ENCODE measurements at regions not wholly inside any gene's neighbourhood (a gene's known extent, or its start where the extent isn't known, plus 50 kb on each side); places are given as distances from the start of the nearest gene placed in this dataset.
A peak's percentile ranks its signal among the peaks of the same experiment; 100 is the strongest.
"Not testable (repeated sequence)": the region's sequence is repeated elsewhere in the genome, so short reads cannot be mapped to it uniquely, and the experiment has no call there.

DNA sequence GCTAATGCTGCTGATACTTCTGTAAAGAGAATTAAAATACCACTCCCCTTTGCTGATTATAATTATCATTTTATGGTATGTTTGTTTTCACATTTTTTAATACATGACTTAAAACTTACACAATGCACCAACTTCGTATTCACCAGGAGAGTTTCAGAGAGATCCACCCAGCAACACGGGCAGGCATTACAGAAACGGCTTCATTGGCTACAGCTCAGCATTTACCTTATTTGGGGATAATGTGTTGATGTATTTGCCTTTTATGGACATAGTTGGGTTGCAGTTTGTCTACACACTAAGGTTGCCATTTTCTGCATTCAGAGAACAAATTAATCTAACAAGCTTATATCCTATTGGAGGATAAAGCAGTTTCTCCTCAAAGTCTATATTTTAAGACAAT lies 423.6 kb downstream of the PRDM9 start (continued):
- TF ChIP-seq, protein P1, sequence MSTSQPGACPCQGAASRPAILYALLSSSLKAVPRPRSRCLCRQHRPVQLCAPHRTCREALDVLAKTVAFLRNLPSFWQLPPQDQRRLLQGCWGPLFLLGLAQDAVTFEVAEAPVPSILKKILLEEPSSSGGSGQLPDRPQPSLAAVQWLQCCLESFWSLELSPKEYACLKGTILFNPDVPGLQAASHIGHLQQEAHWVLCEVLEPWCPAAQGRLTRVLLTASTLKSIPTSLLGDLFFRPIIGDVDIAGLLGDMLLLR (CRISPR knock-in tag; IDR thresholded peaks at IDR 0.05): no peak

DNA sequence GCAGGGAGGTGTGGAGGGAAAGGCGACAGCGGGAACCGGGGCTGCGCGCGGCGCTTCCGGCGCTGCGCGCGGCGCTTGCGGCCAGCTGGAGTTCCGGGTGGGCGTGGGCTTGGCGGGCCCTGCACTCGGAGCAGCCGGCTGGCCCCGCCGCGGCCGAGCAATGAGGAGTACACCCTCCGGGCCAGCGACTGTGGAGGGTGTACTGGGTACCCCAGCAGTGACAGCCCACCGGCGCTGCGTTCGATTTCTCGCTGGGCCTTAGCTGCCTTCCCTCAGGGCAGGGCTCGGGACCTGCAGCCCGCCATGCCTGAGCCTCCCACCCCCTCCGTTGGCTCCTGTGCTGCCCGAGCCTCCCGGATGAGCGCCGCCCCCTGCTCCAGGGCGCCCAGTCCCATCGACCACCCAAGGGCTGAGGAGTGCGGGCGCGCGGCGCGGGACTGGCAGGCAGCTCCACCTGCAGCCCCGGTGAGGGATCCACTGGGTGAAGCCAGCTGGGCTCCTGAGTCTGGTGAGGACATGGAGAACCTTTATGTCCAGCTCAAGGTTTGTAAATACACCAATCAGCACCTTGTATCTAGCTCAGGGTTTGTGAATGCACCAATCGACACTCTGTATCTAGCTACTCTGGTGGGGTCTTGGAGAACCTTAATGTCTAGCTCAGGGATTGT lies 444.0 kb downstream of the PRDM9 start:
- POLR2A ChIA-PET; CTCF ChIA-PET (ENCODE audit: low intra/inter-chr PET ratio, low total read pairs); H2AFZ ChIP-seq (ENCODE audit: low read length); H3K4me2 ChIP-seq (ENCODE audit: low read depth, low read length); DNase-seq (ENCODE audit: low spot score); H3K27ac ChIP-seq (ENCODE audit: extremely low read length, insufficient read depth, low read length); BruUV-seq (replicated peaks); in situ Hi-C loops (cut with HindIII; ENCODE audit: extremely low pct_ligation_motif_present, low pct_unique_long_range_greater_than_20kb); FAIRE-seq; ATAC-seq; H3K27me3 ChIP-seq (ENCODE audit: control insufficient read depth in 1 of 2, insufficient read depth in 2 of 2, low read length in 2 of 2); H3K36me3 ChIP-seq (replicated peaks in 1 of 2; ENCODE audit: control insufficient read depth in 1 of 2, insufficient read depth in 2 of 2, low read length in 2 of 2); H3K79me2 ChIP-seq (ENCODE audit: insufficient read depth, low read length); H3K4me1 ChIP-seq (ENCODE audit: insufficient read depth, low read length); H3K9ac ChIP-seq (ENCODE audit: insufficient read depth, low read depth, low read length); H4K20me1 ChIP-seq (ENCODE audit: insufficient read depth, low read length); intact Hi-C loops (cut with micrococcal nuclease; ENCODE audit: unreplicated experiment); H3K4me3 ChIP-seq (replicated peaks in 1 of 3; ENCODE audit: insufficient read depth in 1 of 3, low read depth in 2 of 3, low read length in 3 of 3): not testable (repeated sequence)
- H3K9me3 ChIP-seq (ENCODE audit: low read length): peaks cover 48% of the 10 kb centered on the region
- 93% methylated on average over 22 of the region's 47 CpGs for WGBS (ENCODE audit: low lambda C conversion rate)

DNA sequence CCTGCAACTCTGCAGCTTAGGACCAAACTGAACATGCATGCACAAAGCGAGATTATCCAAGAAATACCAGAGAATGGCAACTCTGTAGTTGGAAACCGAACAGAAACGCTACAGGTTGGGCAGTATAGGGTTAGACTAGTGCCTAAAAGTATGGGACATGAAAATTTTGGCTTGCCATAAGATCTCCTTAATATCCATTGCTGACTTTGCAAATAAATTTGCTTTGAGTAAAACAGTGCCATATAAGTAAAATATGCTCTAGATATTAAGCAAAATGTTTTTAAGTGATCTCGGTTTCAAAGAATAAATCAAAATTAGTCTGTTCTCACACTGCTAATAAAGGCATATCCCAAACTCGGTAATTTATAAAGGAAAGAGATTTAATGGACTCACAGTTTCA lies 456.0 kb downstream of the PRDM9 start:
- Histone ChIP-seq H3K4me3 (replicated peaks in 1 of 3; ENCODE audit: insufficient read depth in 1 of 3, low read depth in 2 of 3, low read length in 3 of 3) (no peak overlapping the region), H3K36me3 (replicated peaks in 1 of 2; ENCODE audit: control insufficient read depth in 1 of 2, insufficient read depth in 2 of 2, low read length in 2 of 2) (no peaks in the 10 kb centered on the region), H4K20me1 (ENCODE audit: insufficient read depth, low read length) (no peaks in the 10 kb centered on the region), H3K4me2 (ENCODE audit: low read depth, low read length) (no peak overlapping the region), H2AFZ (ENCODE audit: low read length) (no peak overlapping the region), H3K27ac (ENCODE audit: extremely low read length, insufficient read depth, low read length) (no peak overlapping the region), H3K4me1 (ENCODE audit: insufficient read depth, low read length) (no peaks in the 10 kb centered on the region), H3K9me3 (ENCODE audit: low read length) (peaks cover 69% of the 10 kb centered on the region), H3K27me3 (ENCODE audit: control insufficient read depth in 1 of 2, insufficient read depth in 2 of 2, low read length in 2 of 2) (no peaks in the 10 kb centered on the region), H3K79me2 (ENCODE audit: insufficient read depth, low read length) (no peaks in the 10 kb centered on the region), H3K9ac (ENCODE audit: insufficient read depth, low read depth, low read length) (no peak overlapping the region)
- intact Hi-C loops (cut with micrococcal nuclease; ENCODE audit: unreplicated experiment) (no loop called here), in situ Hi-C loops (cut with HindIII; ENCODE audit: extremely low pct_ligation_motif_present, low pct_unique_long_range_greater_than_20kb) (no loop called here)
- peak; percentile 63; the same call in 1 of the 2 replicates for TF ChIP-seq MAFF (IDR thresholded peaks at IDR 0.05; ENCODE audit: low read depth, low read length)
- no peak for TF ChIP-seq NR2F6 (IDR thresholded peaks at IDR 0.05)
- no peak for TF ChIP-seq NR2F6 (CRISPR knock-in tag; IDR thresholded peaks at IDR 0.05)
- peak in 1 of 2 experiments; percentile 76; a peak in 3 of 4 replicates for TF ChIP-seq MAFK (conservative IDR thresholded peaks at IDR 0.05 in 1 of 2, IDR thresholded peaks at IDR 0.05 in 1 of 2; ENCODE audit: low read length in 2 of 2)
- ATAC-seq (no peak), FAIRE-seq (no peak), DNase-seq (ENCODE audit: low spot score) (no peak)
- under 1% methylated on average over 5 of the region's 5 CpGs for WGBS (ENCODE audit: low lambda C conversion rate)
- POLR2A ChIA-PET: no interaction called here
- CTCF ChIA-PET (ENCODE audit: low intra/inter-chr PET ratio, low total read pairs): no interaction called here
- BruUV-seq (replicated peaks): no TSS peak

Measured in HepG2 (cell line).